ENCODE measurements at regions not wholly inside any gene's neighbourhood (a gene's known extent, or its start where the extent isn't known, plus 50 kb on each side); places are given as distances from the start of the nearest gene placed in this dataset.

DNA sequence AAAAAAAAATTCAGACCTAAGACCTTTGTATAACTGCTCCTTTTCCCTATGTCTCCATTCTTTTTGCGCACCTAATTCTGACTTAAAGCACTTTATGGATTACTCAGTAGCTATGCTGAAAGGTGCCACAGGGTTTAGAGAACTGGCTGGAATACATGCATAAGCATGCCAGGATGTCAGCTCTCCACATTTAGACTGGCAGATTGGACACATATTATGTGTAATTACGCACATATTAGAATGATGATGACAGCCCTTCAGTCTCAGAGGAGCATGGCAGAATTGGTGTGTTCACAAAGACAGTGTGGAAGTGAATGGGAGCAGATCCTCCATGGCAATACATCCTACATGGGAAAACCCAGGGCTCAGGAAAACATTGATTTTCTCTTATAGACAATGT lies 108.1 kb upstream of the LSAMP start:
- DNase-seq (ENCODE audit: low read depth, low spot score), result no peak
- no peak overlapping the region for H2AFZ ChIP-seq (ENCODE audit: control insufficient read depth, low read depth, low read length)
- H3K27ac ChIP-seq (ENCODE audit: control insufficient read depth, insufficient read depth), result no peak overlapping the region
- no peaks in the 10 kb centered on the region for H3K79me2 ChIP-seq (ENCODE audit: control insufficient read depth, insufficient read depth, low read length)
- H3K4me1 ChIP-seq (ENCODE audit: control insufficient read depth, insufficient read depth, low read length), result no peaks in the 10 kb centered on the region
- BruUV-seq (replicated peaks), result no TSS peak
- H3K4me2 ChIP-seq (ENCODE audit: control insufficient read depth, insufficient read depth), result no peak overlapping the region
- ChIA-PET CTCF (no interaction called here), POLR2A (no interaction called here), RAD21 (ENCODE audit: unreplicated experiment) (no interaction called here), SMC1A (ENCODE audit: uncharacterized antibody, unreplicated experiment) (no interaction called here)
- H3K9me3 ChIP-seq (replicated peaks; ENCODE audit: control insufficient read depth, insufficient read depth, low read length), result no peaks in the 10 kb centered on the region
- no peak for FAIRE-seq
- TF ChIP-seq SUZ12 (IDR thresholded peaks at IDR 0.05; ENCODE audit: unreplicated experiment), result no peak
- TF ChIP-seq BMI1 (IDR thresholded peaks at IDR 0.05; ENCODE audit: borderline replicate concordance), result no peak
- TF ChIP-seq NRF1 (conservative IDR thresholded peaks at IDR 0.05; ENCODE audit: low read depth, low read length), result no peak
- TF ChIP-seq KDM1A (IDR thresholded peaks at IDR 0.05; ENCODE audit: borderline replicate concordance), result no peak
- TF ChIP-seq, protein P1, sequence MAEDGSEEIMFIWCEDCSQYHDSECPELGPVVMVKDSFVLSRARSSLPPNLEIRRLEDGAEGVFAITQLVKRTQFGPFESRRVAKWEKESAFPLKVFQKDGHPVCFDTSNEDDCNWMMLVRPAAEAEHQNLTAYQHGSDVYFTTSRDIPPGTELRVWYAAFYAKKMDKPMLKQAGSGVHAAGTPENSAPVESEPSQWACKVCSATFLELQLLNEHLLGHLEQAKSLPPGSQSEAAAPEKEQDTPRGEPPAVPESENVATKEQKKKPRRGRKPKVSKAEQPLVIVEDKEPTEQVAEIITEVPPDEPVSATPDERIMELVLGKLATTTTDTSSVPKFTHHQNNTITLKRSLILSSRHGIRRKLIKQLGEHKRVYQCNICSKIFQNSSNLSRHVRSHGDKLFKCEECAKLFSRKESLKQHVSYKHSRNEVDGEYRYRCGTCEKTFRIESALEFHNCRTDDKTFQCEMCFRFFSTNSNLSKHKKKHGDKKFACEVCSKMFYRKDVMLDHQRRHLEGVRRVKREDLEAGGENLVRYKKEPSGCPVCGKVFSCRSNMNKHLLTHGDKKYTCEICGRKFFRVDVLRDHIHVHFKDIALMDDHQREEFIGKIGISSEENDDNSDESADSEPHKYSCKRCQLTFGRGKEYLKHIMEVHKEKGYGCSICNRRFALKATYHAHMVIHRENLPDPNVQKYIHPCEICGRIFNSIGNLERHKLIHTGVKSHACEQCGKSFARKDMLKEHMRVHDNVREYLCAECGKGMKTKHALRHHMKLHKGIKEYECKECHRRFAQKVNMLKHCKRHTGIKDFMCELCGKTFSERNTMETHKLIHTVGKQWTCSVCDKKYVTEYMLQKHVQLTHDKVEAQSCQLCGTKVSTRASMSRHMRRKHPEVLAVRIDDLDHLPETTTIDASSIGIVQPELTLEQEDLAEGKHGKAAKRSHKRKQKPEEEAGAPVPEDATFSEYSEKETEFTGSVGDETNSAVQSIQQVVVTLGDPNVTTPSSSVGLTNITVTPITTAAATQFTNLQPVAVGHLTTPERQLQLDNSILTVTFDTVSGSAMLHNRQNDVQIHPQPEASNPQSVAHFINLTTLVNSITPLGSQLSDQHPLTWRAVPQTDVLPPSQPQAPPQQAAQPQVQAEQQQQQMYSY (CRISPR knock-in tag; IDR thresholded peaks at IDR 0.05), result no peak
- no peak for TF ChIP-seq HDAC2 (IDR thresholded peaks at IDR 0.05)
- TF ChIP-seq, protein P2, sequence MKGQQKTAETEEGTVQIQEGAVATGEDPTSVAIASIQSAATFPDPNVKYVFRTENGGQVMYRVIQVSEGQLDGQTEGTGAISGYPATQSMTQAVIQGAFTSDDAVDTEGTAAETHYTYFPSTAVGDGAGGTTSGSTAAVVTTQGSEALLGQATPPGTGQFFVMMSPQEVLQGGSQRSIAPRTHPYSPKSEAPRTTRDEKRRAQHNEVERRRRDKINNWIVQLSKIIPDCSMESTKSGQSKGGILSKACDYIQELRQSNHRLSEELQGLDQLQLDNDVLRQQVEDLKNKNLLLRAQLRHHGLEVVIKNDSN (IDR thresholded peaks at IDR 0.05; ENCODE audit: borderline replicate concordance, extremely low read length, insufficient read depth, low read depth, low read length), result no peak
- no peak for TF ChIP-seq ZSCAN29 (IDR thresholded peaks at IDR 0.05)
- TF ChIP-seq, protein P3, sequence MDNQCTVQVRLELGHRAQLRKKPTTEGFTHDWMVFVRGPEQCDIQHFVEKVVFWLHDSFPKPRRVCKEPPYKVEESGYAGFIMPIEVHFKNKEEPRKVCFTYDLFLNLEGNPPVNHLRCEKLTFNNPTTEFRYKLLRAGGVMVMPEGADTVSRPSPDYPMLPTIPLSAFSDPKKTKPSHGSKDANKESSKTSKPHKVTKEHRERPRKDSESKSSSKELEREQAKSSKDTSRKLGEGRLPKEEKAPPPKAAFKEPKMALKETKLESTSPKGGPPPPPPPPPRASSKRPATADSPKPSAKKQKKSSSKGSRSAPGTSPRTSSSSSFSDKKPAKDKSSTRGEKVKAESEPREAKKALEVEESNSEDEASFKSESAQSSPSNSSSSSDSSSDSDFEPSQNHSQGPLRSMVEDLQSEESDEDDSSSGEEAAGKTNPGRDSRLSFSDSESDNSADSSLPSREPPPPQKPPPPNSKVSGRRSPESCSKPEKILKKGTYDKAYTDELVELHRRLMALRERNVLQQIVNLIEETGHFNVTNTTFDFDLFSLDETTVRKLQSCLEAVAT (IDR thresholded peaks at IDR 0.05), result no peak
- TF ChIP-seq, protein P4, sequence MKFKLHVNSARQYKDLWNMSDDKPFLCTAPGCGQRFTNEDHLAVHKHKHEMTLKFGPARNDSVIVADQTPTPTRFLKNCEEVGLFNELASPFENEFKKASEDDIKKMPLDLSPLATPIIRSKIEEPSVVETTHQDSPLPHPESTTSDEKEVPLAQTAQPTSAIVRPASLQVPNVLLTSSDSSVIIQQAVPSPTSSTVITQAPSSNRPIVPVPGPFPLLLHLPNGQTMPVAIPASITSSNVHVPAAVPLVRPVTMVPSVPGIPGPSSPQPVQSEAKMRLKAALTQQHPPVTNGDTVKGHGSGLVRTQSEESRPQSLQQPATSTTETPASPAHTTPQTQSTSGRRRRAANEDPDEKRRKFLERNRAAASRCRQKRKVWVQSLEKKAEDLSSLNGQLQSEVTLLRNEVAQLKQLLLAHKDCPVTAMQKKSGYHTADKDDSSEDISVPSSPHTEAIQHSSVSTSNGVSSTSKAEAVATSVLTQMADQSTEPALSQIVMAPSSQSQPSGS (IDR thresholded peaks at IDR 0.05; ENCODE audit: low read length), result no peak
- no peak for TF ChIP-seq CEBPB (IDR thresholded peaks at IDR 0.05; ENCODE audit: borderline replicate concordance in 1 of 2, low read depth in 2 of 2, low read length in 2 of 2)
- H3K27me3 ChIP-seq (replicated peaks in 1 of 2; ENCODE audit: control insufficient read depth in 2 of 2, insufficient read depth in 2 of 2, low read length in 1 of 2), result no peaks in the 10 kb centered on the region
- H3K36me3 ChIP-seq (ENCODE audit: control insufficient read depth in 2 of 2, insufficient read depth in 2 of 2, low read length in 1 of 2), result no peaks in the 10 kb centered on the region
- no peak overlapping the region for H3K9ac ChIP-seq (ENCODE audit: control insufficient read depth, insufficient read depth, low read length)
- no peak for ATAC-seq
- in situ Hi-C loops (cut with MboI) (no loop called here), intact Hi-C loops (cut with micrococcal nuclease; ENCODE audit: unreplicated experiment) (no loop called here)
- H3K4me3 ChIP-seq, result no peak overlapping the region
- 46% methylated on average over 2 of the region's 2 CpGs for WGBS (ENCODE audit: insufficient coverage, insufficient replicate concordance, low lambda C conversion rate, missing lambda C conversion rate)
- no peaks in the 10 kb centered on the region for H4K20me1 ChIP-seq (ENCODE audit: control insufficient read depth, insufficient read depth)

Measured in GM12878 (cell line).